Uterus (tissue), 3 donors: ENCODE measurements at regions not wholly inside any gene's neighbourhood (a gene's known extent, or its start where the extent isn't known, plus 50 kb on each side); places are given as distances from the start of the nearest gene placed in this dataset.

Source experiments
- DNase-seq, 2 donors: peaks; one replicate each; pipeline ENCODE4 v3.0.0-alpha.2; 2019 to 2020
- H3K27ac ChIP-seq, 2 donors: fragments of 200-600 bp; sonication (generic); 1 replicate in 1 of 2; 2 replicates in 1 of 2; pipeline ENCODE4 v1.5.1; 2016 to 2018
- H3K27me3 ChIP-seq, 2 donors: fragments of 200-600 bp; sonication (generic); one replicate each; pipeline ENCODE4 v1.5.1; 2018 to 2019; ENCODE audit warnings: control low read depth in 1 of 2
- H3K36me3 ChIP-seq, 2 donors: fragments of 200-600 bp; sonication (generic); one replicate each; pipeline ENCODE4 v1.5.1; 2019; ENCODE audit warnings: control low read depth in 1 of 2
- H3K4me1 ChIP-seq, 2 donors: fragments of 200-600 bp; sonication (generic); one replicate each; pipeline ENCODE4 v1.5.1; 2018 to 2019; ENCODE audit warnings: control low read depth in 1 of 2
- H3K4me3 ChIP-seq, 2 donors: fragments of 200-600 bp; sonication (generic); 1 replicate in 1 of 2; 2 replicates in 1 of 2; pipeline ENCODE4 v1.5.1; 2018 to 2019; ENCODE audit warnings: mild to moderate bottlenecking in 1 of 2
- H3K9me3 ChIP-seq, 2 donors: fragments of 200-600 bp; sonication (generic); one replicate each; pipeline ENCODE4 v1.5.1; 2019; ENCODE audit warnings: control low read depth in 1 of 2
- CTCF ChIP-seq, 4 experiments: fragments of 200-600 bp in 2 of 4; fragments of 450-650 bp in 2 of 4; sonication (generic) in 2 of 4; IDR thresholded peaks; one replicate each; pipeline ENCODE4 v1.5.1; 2016 to 2019; ENCODE audit warnings: antibody characterized with exemption in 4 of 4, mild to moderate bottlenecking in 2 of 4, moderate library complexity in 1 of 4
- POLR2A ChIP-seq, 2 donors: fragments of 450-650 bp; IDR thresholded peaks; one replicate each; pipeline ENCODE4 v1.6.1; 2016; ENCODE audit warnings: antibody characterized with exemption in 2 of 2, mild to moderate bottlenecking in 1 of 2, moderate library complexity in 1 of 2
- intact Hi-C: fragments of 100-400 bp; cut with DNase I; formaldehyde crosslinking; loops from one replicate; pipeline ENCODE4 v1.15.1; 2023; ENCODE audit warnings: low total_unique reads
- donor health status: DM: yes; HTN: yes; CAD: no.

- no peak for TF ChIP-seq POLR2A (IDR thresholded peaks at IDR 0.05)
- no peak for TF ChIP-seq CTCF (IDR thresholded peaks at IDR 0.05)
- Histone ChIP-seq H3K4me3 (no peak overlapping the region), H3K27ac (no peak overlapping the region), H3K36me3 (no peaks in the 10 kb centered on the region), H3K27me3 (no peaks in the 10 kb centered on the region), H3K4me1 (no peaks in the 10 kb centered on the region), H3K9me3 (no peaks in the 10 kb centered on the region)
- no peak for DNase-seq
- intact Hi-C loops: no loop called here
These were observed 56.0 kb downstream of the EN1 start for GRCh38 chr2:118791483-118791882.

DNA sequence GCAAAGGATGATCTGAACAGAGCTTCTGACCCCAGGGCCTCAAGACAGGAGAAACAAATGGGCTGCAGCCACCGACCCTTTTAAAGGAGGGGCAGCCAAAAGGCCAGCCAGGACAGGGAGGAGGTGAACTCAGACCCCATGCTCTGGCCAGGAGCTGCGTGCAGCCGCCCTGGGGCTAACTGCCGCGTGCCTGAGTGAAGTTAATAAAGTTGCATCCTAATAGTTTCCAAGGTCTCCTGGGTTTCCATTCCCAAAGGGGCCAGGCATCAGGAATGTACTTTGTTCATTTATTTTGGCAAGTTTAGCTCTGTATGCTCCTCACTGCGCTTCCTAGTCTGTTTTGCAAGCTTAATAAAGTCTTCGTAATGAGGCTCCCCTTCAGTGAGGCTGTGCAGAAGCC, 60.7 kb downstream of the EN1 start:
- H3K4me1 ChIP-seq: no peaks in the 10 kb centered on the region
- DNase-seq: no peak
- TF ChIP-seq CTCF (IDR thresholded peaks at IDR 0.05): no peak
- no peak for TF ChIP-seq POLR2A (IDR thresholded peaks at IDR 0.05)
- no peaks in the 10 kb centered on the region for H3K36me3 ChIP-seq
- no peaks in the 10 kb centered on the region for H3K27me3 ChIP-seq
- intact Hi-C loops: no loop called here
- H3K4me3 ChIP-seq: no peak overlapping the region
- no peak overlapping the region for H3K27ac ChIP-seq
- no peaks in the 10 kb centered on the region for H3K9me3 ChIP-seq

GRCh38 chr2:118784860-118785259, 62.6 kb downstream of the EN1 start:
- Histone ChIP-seq H3K9me3 (no peaks in the 10 kb centered on the region), H3K27me3 (no peaks in the 10 kb centered on the region), H3K27ac (no peak overlapping the region), H3K4me3 (no peak overlapping the region), H3K4me1 (no peaks in the 10 kb centered on the region), H3K36me3 (no peaks in the 10 kb centered on the region)
- no peak for DNase-seq
- TF ChIP-seq POLR2A (IDR thresholded peaks at IDR 0.05) (no peak), CTCF (IDR thresholded peaks at IDR 0.05) (no peak)
- intact Hi-C loops: no loop called here

DNA sequence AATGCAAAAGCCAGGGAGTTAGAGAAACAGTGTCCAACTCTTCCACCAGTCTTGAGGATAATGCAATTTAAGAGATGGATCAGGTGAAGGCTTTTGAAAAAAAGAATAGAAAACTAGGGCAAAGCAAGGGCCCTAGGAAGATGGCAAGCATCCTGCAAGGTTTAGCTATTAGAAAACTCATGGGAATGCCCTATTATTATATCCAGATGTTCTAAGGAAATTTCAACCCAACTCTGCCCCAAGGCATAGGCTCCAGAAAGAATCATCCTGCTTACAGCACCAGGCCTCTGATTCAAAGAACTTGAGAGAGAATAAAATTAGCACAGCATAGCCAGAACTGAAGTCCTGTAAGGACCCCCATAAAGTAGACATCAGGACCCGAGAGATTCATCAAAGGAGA, 68.1 kb downstream of the EN1 start:
- no peaks in the 10 kb centered on the region for H3K4me1 ChIP-seq
- no peak overlapping the region for H3K27ac ChIP-seq
- intact Hi-C loops: no loop called here
- no peaks in the 10 kb centered on the region for H3K9me3 ChIP-seq
- no peaks in the 10 kb centered on the region for H3K36me3 ChIP-seq
- TF ChIP-seq CTCF (IDR thresholded peaks at IDR 0.05): no peak
- no peak for DNase-seq
- no peak overlapping the region for H3K4me3 ChIP-seq
- peaks cover 0 to 12% of the 10 kb centered on the region in 2 donors for H3K27me3 ChIP-seq

DNA sequence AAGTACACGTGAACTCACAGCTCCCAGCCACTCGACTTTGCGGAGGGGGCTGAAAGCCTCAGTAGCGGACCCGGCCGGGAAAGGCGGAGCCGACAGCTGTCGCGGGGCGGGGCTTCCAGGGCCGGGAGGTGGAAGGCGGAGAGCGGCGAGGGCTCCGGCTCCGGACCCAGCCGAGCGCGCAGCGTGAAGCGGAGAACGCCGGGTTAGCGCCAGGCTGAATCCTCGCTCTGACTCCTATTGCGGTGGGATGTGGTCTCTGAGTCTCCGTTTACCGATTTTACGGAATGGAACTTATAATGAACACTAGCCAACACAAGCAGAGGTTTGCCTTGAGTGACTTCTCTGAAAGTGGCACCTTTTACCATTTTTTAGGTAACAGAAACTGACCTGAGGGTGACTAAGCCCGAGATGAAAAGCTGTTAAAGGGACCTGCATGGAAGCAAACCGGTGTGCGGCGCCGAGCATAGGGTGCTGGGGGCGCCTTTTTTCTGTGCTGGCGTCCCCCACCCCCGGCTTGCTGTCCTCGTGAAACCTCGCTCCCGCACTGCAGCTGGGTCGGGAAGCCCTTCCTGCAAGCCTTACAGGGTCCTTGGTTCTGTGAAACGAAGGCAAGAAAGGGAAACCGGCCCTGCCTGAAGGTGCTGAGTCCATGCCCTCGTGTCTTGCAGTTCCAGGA, 72.9 kb downstream of the EN1 start:
- no peaks in the 10 kb centered on the region for H3K36me3 ChIP-seq
- H3K4me3 ChIP-seq: peak overlapping the region; percentile 13 to 36
- H3K9me3 ChIP-seq: no peaks in the 10 kb centered on the region
- peak in 1 of 2 donors; percentile 49 for DNase-seq
- no peaks in the 10 kb centered on the region for H3K4me1 ChIP-seq
- H3K27me3 ChIP-seq: peaks cover 0 to 12% of the 10 kb centered on the region in 2 donors
- intact Hi-C loops: no loop called here
- no peak overlapping the region for H3K27ac ChIP-seq
- TF ChIP-seq CTCF (IDR thresholded peaks at IDR 0.05) (no peak), POLR2A (IDR thresholded peaks at IDR 0.05) (no peak)
